ENCODE measurements at regions not wholly inside any gene's neighbourhood (a gene's known extent, or its start where the extent isn't known, plus 50 kb on each side); places are given as distances from the start of the nearest gene placed in this dataset.
"Not testable (repeated sequence)": the region's sequence is repeated elsewhere in the genome, so short reads cannot be mapped to it uniquely, and the experiment has no call there.

- no peak for DNase-seq (ENCODE audit: low read depth)
Observed at GRCh38 chr4:71841336-71841735, 57.5 kb upstream of the GC start.

GRCh38 chr4:71847300-71847699 is 63.4 kb upstream of the GC start:
- no peak for DNase-seq (ENCODE audit: low read depth)

GRCh38 chr4:71855944-71856343 is 72.1 kb upstream of the GC start:
- no peak for DNase-seq (ENCODE audit: low read depth)

GRCh38 chr4:71857713-71858451 is 74.0 kb upstream of the GC start:
- no peak for DNase-seq (ENCODE audit: low read depth)

GRCh38 chr4:71860643-71861042 is 76.8 kb upstream of the GC start:
- no peak for DNase-seq (ENCODE audit: low read depth)

GRCh38 chr4:71862315-71862714 is 78.4 kb upstream of the GC start:
- no peak for DNase-seq (ENCODE audit: low read depth)

GRCh38 chr4:71863457-71863856 is 79.6 kb upstream of the GC start:
- DNase-seq (ENCODE audit: low read depth), result no peak

- DNase-seq (ENCODE audit: low read depth), result no peak
Observed at GRCh38 chr4:71864380-71864779, 80.5 kb upstream of the GC start.

GRCh38 chr4:71866212-71866885 is 82.5 kb upstream of the GC start:
- no peak for DNase-seq (ENCODE audit: low read depth)

GRCh38 chr4:71867598-71867997 is 83.7 kb upstream of the GC start:
- DNase-seq (ENCODE audit: low read depth), result no peak

- no peak for DNase-seq (ENCODE audit: low read depth)
Observed at GRCh38 chr4:71870456-71870855, 86.6 kb upstream of the GC start.

- no peak for DNase-seq (ENCODE audit: low read depth)
Observed at GRCh38 chr4:71872221-71872620, 88.3 kb upstream of the GC start.

- no peak for DNase-seq (ENCODE audit: low read depth)
Observed at GRCh38 chr4:71872767-71873415, 89.0 kb upstream of the GC start.

GRCh38 chr4:71878376-71878775 is 94.5 kb upstream of the GC start:
- no peak for DNase-seq (ENCODE audit: low read depth)

- no peak for DNase-seq (ENCODE audit: low read depth)
Observed at GRCh38 chr4:71882113-71882841, 98.4 kb upstream of the GC start.

- DNase-seq (ENCODE audit: low read depth), result not testable (repeated sequence)
Observed at GRCh38 chr4:71900366-71900765, 116.5 kb upstream of the GC start.

GRCh38 chr4:71905594-71905993 is 121.7 kb upstream of the GC start:
- not testable (repeated sequence) for DNase-seq (ENCODE audit: low read depth)

- no peak for DNase-seq (ENCODE audit: low read depth)
Observed at GRCh38 chr4:71906096-71906495, 122.2 kb upstream of the GC start.

- no peak for DNase-seq (ENCODE audit: low read depth)
Observed at GRCh38 chr4:71907071-71907470, 123.2 kb upstream of the GC start.

- DNase-seq (ENCODE audit: low read depth), result no peak
Observed at GRCh38 chr4:71907782-71908181, 123.9 kb upstream of the GC start.

GRCh38 chr4:71913275-71913674 is 118.5 kb upstream of the NPFFR2 start:
- DNase-seq (ENCODE audit: low read depth), result no peak

GRCh38 chr4:71923070-71923469 is 108.7 kb upstream of the NPFFR2 start:
- DNase-seq (ENCODE audit: low read depth), result no peak

- DNase-seq (ENCODE audit: low read depth), result no peak
Observed at GRCh38 chr4:71930459-71930858, 101.3 kb upstream of the NPFFR2 start.
